ENCODE measurements at regions not wholly inside any gene's neighbourhood (a gene's known extent, or its start where the extent isn't known, plus 50 kb on each side); places are given as distances from the start of the nearest gene placed in this dataset.

DNA sequence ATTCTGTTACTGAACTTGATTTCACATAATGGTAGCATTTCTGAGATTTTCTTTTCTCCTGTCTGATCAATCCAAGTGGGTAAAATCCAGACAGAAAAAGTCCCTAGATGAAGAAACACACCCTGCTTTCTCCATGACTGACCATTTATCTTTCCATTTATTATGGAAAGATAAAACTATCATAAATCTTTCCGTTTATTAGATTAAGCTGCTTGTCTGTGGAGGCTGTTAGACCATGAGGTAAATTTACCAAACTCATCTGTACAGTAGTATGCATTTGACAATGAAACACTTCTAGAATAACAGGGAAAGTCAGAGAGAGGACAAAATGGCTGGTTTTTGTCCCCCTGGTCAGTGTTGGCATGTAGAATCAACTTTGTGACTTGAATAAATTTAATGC, 491.2 kb upstream of the SEMA6A start:
- TF ChIP-seq POLR2A (IDR thresholded peaks at IDR 0.05; ENCODE audit: low read depth, low read length) = no peak
- no peak for TF ChIP-seq TAF1 (IDR thresholded peaks at IDR 0.05; ENCODE audit: borderline replicate concordance, low read depth, low read length)
- no peak for TF ChIP-seq POLR2AphosphoS5 (IDR thresholded peaks at IDR 0.05; ENCODE audit: low read depth, low read length)

Data from GM12892 (cell line).